GM21367 (cell line): ENCODE measurements at regions not wholly inside any gene's neighbourhood (a gene's known extent, or its start where the extent isn't known, plus 50 kb on each side); places are given as distances from the start of the nearest gene placed in this dataset.

Experiments
- ATAC-seq: cut with Tn5 transposase; IDR thresholded peaks from one replicate; pipeline ENCODE4 v1.9.1; 2021; ENCODE audit not compliant: unreplicated experiment

GRCh38 chr1:224846119-224846907 is 83.2 kb upstream of the DNAH14 start:
- ATAC-seq = no peak

- ATAC-seq = no peak
Measured at GRCh38 chr1:224850446-224850845, 79.0 kb upstream of the DNAH14 start.

- peak; percentile 61 for ATAC-seq
Measured at GRCh38 chr1:224851210-224851847, 78.1 kb upstream of the DNAH14 start.

GRCh38 chr1:224851848-224852261 is 77.6 kb upstream of the DNAH14 start:
- peak; percentile 18 for ATAC-seq

GRCh38 chr1:224852901-224853568 is 76.4 kb upstream of the DNAH14 start:
- no peak for ATAC-seq

- no peak for ATAC-seq
Measured at GRCh38 chr1:224856973-224857372, 72.5 kb upstream of the DNAH14 start.

- no peak for ATAC-seq
Measured at GRCh38 chr1:224859651-224860050, 69.8 kb upstream of the DNAH14 start.

- ATAC-seq = no peak
Measured at GRCh38 chr1:224860488-224861338, 68.8 kb upstream of the DNAH14 start.

GRCh38 chr1:224861339-224861716 is 68.1 kb upstream of the DNAH14 start:
- no peak for ATAC-seq

GRCh38 chr1:224863486-224863885 is 66.0 kb upstream of the DNAH14 start:
- ATAC-seq = no peak

- no peak for ATAC-seq
Measured at GRCh38 chr1:224864006-224864405, 65.5 kb upstream of the DNAH14 start.

GRCh38 chr1:224865510-224865909 is 64.0 kb upstream of the DNAH14 start:
- ATAC-seq = no peak

- ATAC-seq = no peak
Measured at GRCh38 chr1:224866940-224867339, 62.5 kb upstream of the DNAH14 start.

- ATAC-seq = no peak
Measured at GRCh38 chr1:224867715-224868114, 61.8 kb upstream of the DNAH14 start.

- no peak for ATAC-seq
Measured at GRCh38 chr1:224872832-224873433, 56.5 kb upstream of the DNAH14 start.

GRCh38 chr1:224873434-224874369 is 55.8 kb upstream of the DNAH14 start:
- no peak for ATAC-seq

- ATAC-seq = no peak
Measured at GRCh38 chr1:224874775-224875174, 54.7 kb upstream of the DNAH14 start.

- no peak for ATAC-seq
Measured at GRCh38 chr1:224879162-224879803, 50.2 kb upstream of the DNAH14 start.
